K562 (cell line): ENCODE measurements at regions not wholly inside any gene's neighbourhood (a gene's known extent, or its start where the extent isn't known, plus 50 kb on each side); places are given as distances from the start of the nearest gene placed in this dataset.

ENCODE experiments used
- FOS ChIP-seq: IDR thresholded peaks from 3 replicates; pipeline ENCODE4 v1.6.1; 2011; ENCODE audit not compliant: insufficient read length; ENCODE audit errors: extremely low read depth
- NFYB ChIP-seq: IDR thresholded peaks from 2 replicates; pipeline ENCODE4 v1.6.1; 2011; ENCODE audit warnings: mild to moderate bottlenecking, moderate library complexity; ENCODE audit not compliant: insufficient read length; ENCODE audit errors: extremely low read depth
- NONO ChIP-seq, 2 experiments: fragments of 200-400 bp in 1 of 2; fragments of 450-650 bp in 1 of 2; formaldehyde crosslinking in 1 of 2; IDR thresholded peaks; 2 replicates each; pipeline ENCODE4 v1.6.1; 2017; ENCODE audit warnings: low read depth in 2 of 2, mild to moderate bottlenecking in 2 of 2, moderate library complexity in 2 of 2, low read length in 1 of 2
- POLR2A ChIP-seq: fragments of 450-650 bp; conservative IDR thresholded peaks from 2 replicates; pipeline ENCODE4 v1.6.1; 2016
- SP1 ChIP-seq: sonication (generic); formaldehyde crosslinking; IDR thresholded peaks from 2 replicates; pipeline ENCODE4 v1.8.1; 2022; ENCODE audit warnings: mild to moderate bottlenecking, missing genetic modification reagents
- SREBF1 ChIP-seq: fragments of 150-350 bp; IDR thresholded peaks from 2 replicates; pipeline ENCODE4 v1.6.1; 2014; ENCODE audit warnings: antibody characterized with exemption, low read depth, low read length, borderline replicate concordance
- ZNF253 ChIP-seq: fragments of 250-450 bp; sonication (Bioruptor Pico); conservative IDR thresholded peaks from 2 replicates; pipeline ENCODE4 v1.6.1; 2021; ENCODE audit warnings: mild to moderate bottlenecking
- ZNF696 ChIP-seq: fragments of 250-450 bp; sonication (Bioruptor Pico); conservative IDR thresholded peaks from 2 replicates; pipeline ENCODE4 v1.4.0; 2020; ENCODE audit warnings: mild to moderate bottlenecking, moderate library complexity
- TF ChIP-seq, protein P1 (sequence below), 3 experiments: IDR thresholded peaks in 2 of 3; conservative IDR thresholded peaks in 1 of 3; 2 replicates each; pipeline ENCODE4 v1.5.1; 2011 to 2012; ENCODE audit warnings: low read length in 3 of 3, mild to moderate bottlenecking in 3 of 3, control low read depth in 2 of 3, improper control_type of control experiment in 1 of 3, inconsistent platforms in 1 of 3, low read depth in 1 of 3, mixed read lengths in 1 of 3, moderate library complexity in 1 of 3; ENCODE audit not compliant: insufficient read depth in 2 of 3

DNA sequence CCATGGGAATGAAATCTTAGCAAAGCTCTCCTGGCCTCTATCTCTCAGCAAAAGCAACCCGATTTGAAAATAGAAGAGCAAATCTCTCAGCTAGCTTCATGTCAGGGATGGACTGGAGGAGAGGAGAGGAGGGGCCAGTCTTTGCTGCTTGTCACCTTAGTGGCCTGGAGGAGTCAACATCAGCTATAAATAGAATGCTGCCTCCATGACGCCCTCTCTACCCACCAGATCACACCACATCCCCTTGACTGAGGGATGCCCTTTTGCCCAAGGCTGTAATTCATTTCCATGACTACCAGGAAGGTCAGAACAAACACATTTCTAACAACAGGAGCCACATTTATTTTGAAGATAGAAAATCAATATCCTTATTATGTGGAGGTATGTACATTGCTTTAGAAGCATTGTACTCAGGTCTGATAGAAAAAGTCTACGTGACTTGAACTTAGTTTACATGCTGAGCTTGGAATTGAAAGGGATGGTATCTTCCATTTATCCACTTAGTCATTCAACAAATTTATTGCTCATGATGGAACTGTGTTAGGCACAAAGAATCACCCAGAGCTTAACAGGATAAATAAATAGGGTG, 92.4 kb upstream of the LIFR start:
- no peak for TF ChIP-seq POLR2A
- TF ChIP-seq ZNF253 (CRISPR knock-in tag), result no peak
- TF ChIP-seq, protein P1, sequence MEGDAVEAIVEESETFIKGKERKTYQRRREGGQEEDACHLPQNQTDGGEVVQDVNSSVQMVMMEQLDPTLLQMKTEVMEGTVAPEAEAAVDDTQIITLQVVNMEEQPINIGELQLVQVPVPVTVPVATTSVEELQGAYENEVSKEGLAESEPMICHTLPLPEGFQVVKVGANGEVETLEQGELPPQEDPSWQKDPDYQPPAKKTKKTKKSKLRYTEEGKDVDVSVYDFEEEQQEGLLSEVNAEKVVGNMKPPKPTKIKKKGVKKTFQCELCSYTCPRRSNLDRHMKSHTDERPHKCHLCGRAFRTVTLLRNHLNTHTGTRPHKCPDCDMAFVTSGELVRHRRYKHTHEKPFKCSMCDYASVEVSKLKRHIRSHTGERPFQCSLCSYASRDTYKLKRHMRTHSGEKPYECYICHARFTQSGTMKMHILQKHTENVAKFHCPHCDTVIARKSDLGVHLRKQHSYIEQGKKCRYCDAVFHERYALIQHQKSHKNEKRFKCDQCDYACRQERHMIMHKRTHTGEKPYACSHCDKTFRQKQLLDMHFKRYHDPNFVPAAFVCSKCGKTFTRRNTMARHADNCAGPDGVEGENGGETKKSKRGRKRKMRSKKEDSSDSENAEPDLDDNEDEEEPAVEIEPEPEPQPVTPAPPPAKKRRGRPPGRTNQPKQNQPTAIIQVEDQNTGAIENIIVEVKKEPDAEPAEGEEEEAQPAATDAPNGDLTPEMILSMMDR (IDR thresholded peaks at IDR 0.05 in 2 of 3, conservative IDR thresholded peaks at IDR 0.05 in 1 of 3; ENCODE audit: insufficient read depth in 2 of 3, low read depth in 1 of 3, low read length in 3 of 3), result no peak
- TF ChIP-seq SREBF1, result no peak
- no peak for TF ChIP-seq NFYB
- no peak for TF ChIP-seq ZNF696 (CRISPR knock-in tag)
- no peak for TF ChIP-seq SP1 (CRISPR knock-in tag)
- no peak for TF ChIP-seq NONO (IDR thresholded peaks at IDR 0.05; ENCODE audit: low read depth in 2 of 2, low read length in 1 of 2)
- no peak for TF ChIP-seq FOS
